ENCODE measurements at regions not wholly inside any gene's neighbourhood (a gene's known extent, or its start where the extent isn't known, plus 50 kb on each side); places are given as distances from the start of the nearest gene placed in this dataset.
"Not testable (repeated sequence)": the region's sequence is repeated elsewhere in the genome, so short reads cannot be mapped to it uniquely, and the experiment has no call there.

GRCh38 chr3:67943546-67943945 is 289.1 kb upstream of the SUCLG2 start:
- H2BK15ac ChIP-seq (replicated peaks; ENCODE audit: low read depth) = no peak overlapping the region
- no peaks in the 10 kb centered on the region for H3K27me3 ChIP-seq (ENCODE audit: insufficient read depth, low read length, poor library complexity)
- no peak overlapping the region for H3K9ac ChIP-seq (ENCODE audit: low read length)
- no peak overlapping the region for H4K5ac ChIP-seq (ENCODE audit: low read length)
- no peaks in the 10 kb centered on the region for H3K36me3 ChIP-seq (ENCODE audit: control insufficient read depth, insufficient read depth, low read length)
- no peaks in the 10 kb centered on the region for H3K79me1 ChIP-seq (ENCODE audit: low read length)
- H3K79me2 ChIP-seq (ENCODE audit: control insufficient read depth, insufficient read depth, low read length) = no peaks in the 10 kb centered on the region
- no peak for DNase-seq
- no peak overlapping the region for H3K18ac ChIP-seq (ENCODE audit: low read length)
- no peaks in the 10 kb centered on the region for H3K4me1 ChIP-seq (ENCODE audit: control insufficient read depth, low read depth, low read length)
- no peak overlapping the region for H3K4ac ChIP-seq (ENCODE audit: low read depth, low read length)
- no peak overlapping the region for H3K4me2 ChIP-seq (ENCODE audit: low read length)
- H3K27ac ChIP-seq (ENCODE audit: low read depth, low read length) = no peak overlapping the region
- no CpG with 5 or more reads among the region's 1 CpG for WGBS (ENCODE audit: extremely low coverage, insufficient coverage, low lambda C conversion rate)
- H2BK5ac ChIP-seq (ENCODE audit: low read length) = no peak overlapping the region
- H3K4me3 ChIP-seq (ENCODE audit: low read length) = no peak overlapping the region
- no peak overlapping the region for H4K8ac ChIP-seq (ENCODE audit: low read depth, low read length)
- no peak overlapping the region for H3K56ac ChIP-seq (ENCODE audit: low read length)
- H2BK120ac ChIP-seq (ENCODE audit: low read depth, low read length) = no peak overlapping the region
- no peak overlapping the region for H2AK5ac ChIP-seq (ENCODE audit: low read length)
- H3K23ac ChIP-seq (ENCODE audit: low read length) = no peak overlapping the region

- no peak overlapping the region for H3K27ac ChIP-seq (ENCODE audit: low read depth, low read length)
Observed at GRCh38 chr3:67941433-67942030, 287.1 kb upstream of the SUCLG2 start.

GRCh38 chr3:67940210-67940952 is 286.0 kb upstream of the SUCLG2 start:
- no CpG with 5 or more reads among the region's 2 CpGs for WGBS (ENCODE audit: extremely low coverage, insufficient coverage, low lambda C conversion rate)
- no peak overlapping the region for H2AK5ac ChIP-seq (ENCODE audit: low read length)
- H2BK5ac ChIP-seq (ENCODE audit: low read length) = no peak overlapping the region
- no peak overlapping the region for H2BK120ac ChIP-seq (ENCODE audit: low read depth, low read length)
- H3K9ac ChIP-seq (ENCODE audit: low read length) = no peak overlapping the region
- H3K36me3 ChIP-seq (ENCODE audit: control insufficient read depth, insufficient read depth, low read length) = no peaks in the 10 kb centered on the region
- no peak overlapping the region for H3K27ac ChIP-seq (ENCODE audit: low read depth, low read length)
- H4K5ac ChIP-seq (ENCODE audit: low read length) = no peak overlapping the region
- H3K4me2 ChIP-seq (ENCODE audit: low read length) = no peak overlapping the region
- no peaks in the 10 kb centered on the region for H3K79me2 ChIP-seq (ENCODE audit: control insufficient read depth, insufficient read depth, low read length)
- no peaks in the 10 kb centered on the region for H3K79me1 ChIP-seq (ENCODE audit: low read length)
- no peak overlapping the region for H3K4ac ChIP-seq (ENCODE audit: low read depth, low read length)
- DNase-seq = no peak
- H3K23ac ChIP-seq (ENCODE audit: low read length) = no peak overlapping the region
- H3K4me1 ChIP-seq (ENCODE audit: control insufficient read depth, low read depth, low read length) = no peaks in the 10 kb centered on the region
- no peak overlapping the region for H3K4me3 ChIP-seq (ENCODE audit: low read length)
- H4K8ac ChIP-seq (ENCODE audit: low read depth, low read length) = no peak overlapping the region
- no peak overlapping the region for H3K18ac ChIP-seq (ENCODE audit: low read length)
- no peaks in the 10 kb centered on the region for H3K27me3 ChIP-seq (ENCODE audit: insufficient read depth, low read length, poor library complexity)
- no peak overlapping the region for H3K56ac ChIP-seq (ENCODE audit: low read length)
- no peak overlapping the region for H2BK15ac ChIP-seq (replicated peaks; ENCODE audit: low read depth)

More at GRCh38 chr3:67941433-67942030, 287.1 kb upstream of the SUCLG2 start:
- WGBS (ENCODE audit: extremely low coverage, insufficient coverage, low lambda C conversion rate) = no CpG with 5 or more reads among the region's 3 CpGs
- Histone ChIP-seq H3K36me3 (ENCODE audit: control insufficient read depth, insufficient read depth, low read length) (no peaks in the 10 kb centered on the region), H4K5ac (ENCODE audit: low read length) (no peak overlapping the region), H3K79me2 (ENCODE audit: control insufficient read depth, insufficient read depth, low read length) (no peaks in the 10 kb centered on the region), H3K4ac (ENCODE audit: low read depth, low read length) (no peak overlapping the region), H2BK120ac (ENCODE audit: low read depth, low read length) (no peak overlapping the region), H3K4me2 (ENCODE audit: low read length) (no peak overlapping the region), H2BK15ac (replicated peaks; ENCODE audit: low read depth) (no peak overlapping the region), H3K4me1 (ENCODE audit: control insufficient read depth, low read depth, low read length) (no peaks in the 10 kb centered on the region), H4K8ac (ENCODE audit: low read depth, low read length) (no peak overlapping the region), H3K56ac (ENCODE audit: low read length) (no peak overlapping the region), H3K23ac (ENCODE audit: low read length) (no peak overlapping the region), H2AK5ac (ENCODE audit: low read length) (no peak overlapping the region), H3K27me3 (ENCODE audit: insufficient read depth, low read length, poor library complexity) (no peaks in the 10 kb centered on the region), H3K9ac (ENCODE audit: low read length) (no peak overlapping the region), H3K79me1 (ENCODE audit: low read length) (no peaks in the 10 kb centered on the region), H3K4me3 (ENCODE audit: low read length) (no peak overlapping the region), H2BK5ac (ENCODE audit: low read length) (no peak overlapping the region), H3K18ac (ENCODE audit: low read length) (no peak overlapping the region)
- no peak for DNase-seq

GRCh38 chr3:67937498-67938118 is 283.2 kb upstream of the SUCLG2 start:
- Histone ChIP-seq H3K79me1 (ENCODE audit: low read length) (no peaks in the 10 kb centered on the region), H3K56ac (ENCODE audit: low read length) (no peak overlapping the region), H2AK5ac (ENCODE audit: low read length) (no peak overlapping the region), H3K36me3 (ENCODE audit: control insufficient read depth, insufficient read depth, low read length) (no peaks in the 10 kb centered on the region), H3K23ac (ENCODE audit: low read length) (no peak overlapping the region), H3K9ac (ENCODE audit: low read length) (no peak overlapping the region), H4K8ac (ENCODE audit: low read depth, low read length) (no peak overlapping the region), H3K4me1 (ENCODE audit: control insufficient read depth, low read depth, low read length) (no peaks in the 10 kb centered on the region), H3K27ac (ENCODE audit: low read depth, low read length) (no peak overlapping the region), H3K27me3 (ENCODE audit: insufficient read depth, low read length, poor library complexity) (no peaks in the 10 kb centered on the region), H4K5ac (ENCODE audit: low read length) (no peak overlapping the region), H3K18ac (ENCODE audit: low read length) (no peak overlapping the region), H3K4me2 (ENCODE audit: low read length) (no peak overlapping the region), H3K4me3 (ENCODE audit: low read length) (no peak overlapping the region), H2BK5ac (ENCODE audit: low read length) (no peak overlapping the region), H2BK120ac (ENCODE audit: low read depth, low read length) (no peak overlapping the region), H3K4ac (ENCODE audit: low read depth, low read length) (no peak overlapping the region), H2BK15ac (replicated peaks; ENCODE audit: low read depth) (no peak overlapping the region), H3K79me2 (ENCODE audit: control insufficient read depth, insufficient read depth, low read length) (no peaks in the 10 kb centered on the region)
- DNase-seq = no peak
- WGBS (ENCODE audit: extremely low coverage, insufficient coverage, low lambda C conversion rate) = no CpG with 5 or more reads among the region's 1 CpG

GRCh38 chr3:67930394-67930793 is 276.0 kb upstream of the SUCLG2 start:
- not testable (repeated sequence) for H2BK5ac ChIP-seq (ENCODE audit: low read length); H3K27me3 ChIP-seq (ENCODE audit: insufficient read depth, low read length, poor library complexity); H3K27ac ChIP-seq (ENCODE audit: low read depth, low read length); H3K56ac ChIP-seq (ENCODE audit: low read length); H3K4me3 ChIP-seq (ENCODE audit: low read length); H3K23ac ChIP-seq (ENCODE audit: low read length); H3K36me3 ChIP-seq (ENCODE audit: control insufficient read depth, insufficient read depth, low read length); H3K4ac ChIP-seq (ENCODE audit: low read depth, low read length); H2AK5ac ChIP-seq (ENCODE audit: low read length); H3K79me2 ChIP-seq (ENCODE audit: control insufficient read depth, insufficient read depth, low read length); H3K9ac ChIP-seq (ENCODE audit: low read length); H3K4me1 ChIP-seq (ENCODE audit: control insufficient read depth, low read depth, low read length); H2BK15ac ChIP-seq (replicated peaks; ENCODE audit: low read depth); H3K18ac ChIP-seq (ENCODE audit: low read length); H3K79me1 ChIP-seq (ENCODE audit: low read length); H3K4me2 ChIP-seq (ENCODE audit: low read length); H4K8ac ChIP-seq (ENCODE audit: low read depth, low read length); H4K5ac ChIP-seq (ENCODE audit: low read length); H2BK120ac ChIP-seq (ENCODE audit: low read depth, low read length)
- DNase-seq = peak; percentile 53
- WGBS (ENCODE audit: extremely low coverage, insufficient coverage, low lambda C conversion rate) = no CpG with 5 or more reads among the region's 4 CpGs
